ENCODE measurements at regions not wholly inside any gene's neighbourhood (a gene's known extent, or its start where the extent isn't known, plus 50 kb on each side); places are given as distances from the start of the nearest gene placed in this dataset.

- no peaks in the 10 kb centered on the region for H3K4me1 ChIP-seq (ENCODE audit: control insufficient read depth, insufficient read depth, low read length)
- H3K9me3 ChIP-seq (ENCODE audit: control insufficient read depth, low read depth, low read length) = no peaks in the 10 kb centered on the region
- H3K27ac ChIP-seq (ENCODE audit: low read length) = no peak overlapping the region
- no peaks in the 10 kb centered on the region for H3K36me3 ChIP-seq (ENCODE audit: control insufficient read depth, insufficient read depth, low read length)
- no peak overlapping the region for H3K4me3 ChIP-seq (ENCODE audit: low read length)
- no CpG with 5 or more reads among the region's 4 CpGs for WGBS (ENCODE audit: insufficient coverage, low lambda C conversion rate)
- DNase-seq = no peak
- peaks cover 6% of the 10 kb centered on the region for H3K27me3 ChIP-seq (ENCODE audit: control insufficient read depth, insufficient read depth, low read length)
These were observed 127.4 kb upstream of the CADM1 start for GRCh38 chr11:115631609-115632008.

GRCh38 chr11:115630214-115630613 lies 126.0 kb upstream of the CADM1 start:
- DNase-seq = no peak
- H3K9me3 ChIP-seq (ENCODE audit: control insufficient read depth, low read depth, low read length) = no peaks in the 10 kb centered on the region
- no peaks in the 10 kb centered on the region for H3K4me1 ChIP-seq (ENCODE audit: control insufficient read depth, insufficient read depth, low read length)
- H3K27ac ChIP-seq (ENCODE audit: low read length) = no peak overlapping the region
- WGBS (ENCODE audit: insufficient coverage, low lambda C conversion rate) = no CpG with 5 or more reads among the region's 8 CpGs
- H3K4me3 ChIP-seq (ENCODE audit: low read length) = no peak overlapping the region
- H3K27me3 ChIP-seq (ENCODE audit: control insufficient read depth, insufficient read depth, low read length) = peaks cover 8% of the 10 kb centered on the region
- H3K36me3 ChIP-seq (ENCODE audit: control insufficient read depth, insufficient read depth, low read length) = no peaks in the 10 kb centered on the region

- Histone ChIP-seq H3K27me3 (ENCODE audit: control insufficient read depth, insufficient read depth, low read length) (peaks cover 11% of the 10 kb centered on the region), H3K9me3 (ENCODE audit: control insufficient read depth, low read depth, low read length) (no peaks in the 10 kb centered on the region), H3K27ac (ENCODE audit: low read length) (no peak overlapping the region), H3K4me3 (ENCODE audit: low read length) (no peak overlapping the region), H3K36me3 (ENCODE audit: control insufficient read depth, insufficient read depth, low read length) (no peaks in the 10 kb centered on the region), H3K4me1 (ENCODE audit: control insufficient read depth, insufficient read depth, low read length) (no peaks in the 10 kb centered on the region)
- 50% methylated on average over 1 of the region's 5 CpGs for WGBS (ENCODE audit: insufficient coverage, low lambda C conversion rate)
- DNase-seq = no peak
These were observed 125.3 kb upstream of the CADM1 start for GRCh38 chr11:115629456-115630015.

GRCh38 chr11:115627666-115628460 lies 123.6 kb upstream of the CADM1 start:
- Histone ChIP-seq H3K27ac (ENCODE audit: low read length) (no peak overlapping the region), H3K36me3 (ENCODE audit: control insufficient read depth, insufficient read depth, low read length) (no peaks in the 10 kb centered on the region), H3K4me3 (ENCODE audit: low read length) (no peak overlapping the region), H3K9me3 (ENCODE audit: control insufficient read depth, low read depth, low read length) (no peaks in the 10 kb centered on the region), H3K4me1 (ENCODE audit: control insufficient read depth, insufficient read depth, low read length) (no peaks in the 10 kb centered on the region), H3K27me3 (ENCODE audit: control insufficient read depth, insufficient read depth, low read length) (peaks cover 11% of the 10 kb centered on the region)
- 100% methylated on average over 1 of the region's 13 CpGs for WGBS (ENCODE audit: insufficient coverage, low lambda C conversion rate)
- no peak for DNase-seq

GRCh38 chr11:115627071-115627470 lies 122.9 kb upstream of the CADM1 start:
- no peak for DNase-seq
- no peaks in the 10 kb centered on the region for H3K36me3 ChIP-seq (ENCODE audit: control insufficient read depth, insufficient read depth, low read length)
- no peak overlapping the region for H3K4me3 ChIP-seq (ENCODE audit: low read length)
- peaks cover 15% of the 10 kb centered on the region for H3K27me3 ChIP-seq (ENCODE audit: control insufficient read depth, insufficient read depth, low read length)
- H3K27ac ChIP-seq (ENCODE audit: low read length) = no peak overlapping the region
- no peaks in the 10 kb centered on the region for H3K9me3 ChIP-seq (ENCODE audit: control insufficient read depth, low read depth, low read length)
- H3K4me1 ChIP-seq (ENCODE audit: control insufficient read depth, insufficient read depth, low read length) = no peaks in the 10 kb centered on the region
- WGBS (ENCODE audit: insufficient coverage, low lambda C conversion rate) = no CpG with 5 or more reads among the region's 3 CpGs

- no peak for DNase-seq
- WGBS (ENCODE audit: insufficient coverage, low lambda C conversion rate) = 100% methylated on average over 1 of the region's 2 CpGs
These were observed 122.2 kb upstream of the CADM1 start for GRCh38 chr11:115626414-115626813.

GRCh38 chr11:115625502-115625901 lies 121.3 kb upstream of the CADM1 start:
- no peaks in the 10 kb centered on the region for H3K4me1 ChIP-seq (ENCODE audit: control insufficient read depth, insufficient read depth, low read length)
- H3K27me3 ChIP-seq (ENCODE audit: control insufficient read depth, insufficient read depth, low read length) = peaks cover 14% of the 10 kb centered on the region
- H3K36me3 ChIP-seq (ENCODE audit: control insufficient read depth, insufficient read depth, low read length) = no peaks in the 10 kb centered on the region
- H3K27ac ChIP-seq (ENCODE audit: low read length) = no peak overlapping the region
- H3K4me3 ChIP-seq (ENCODE audit: low read length) = no peak overlapping the region
- H3K9me3 ChIP-seq (ENCODE audit: control insufficient read depth, low read depth, low read length) = no peaks in the 10 kb centered on the region
- 67% methylated on average over 1 of the region's 5 CpGs for whole genome bisulfite sequencing (ENCODE audit: insufficient coverage, low lambda C conversion rate)
- DNase-seq = no peak

More at GRCh38 chr11:115626414-115626813, 122.2 kb upstream of the CADM1 start:
- Histone ChIP-seq H3K36me3 (ENCODE audit: control insufficient read depth, insufficient read depth, low read length) (no peaks in the 10 kb centered on the region), H3K27me3 (ENCODE audit: control insufficient read depth, insufficient read depth, low read length) (peaks cover 14% of the 10 kb centered on the region), H3K4me3 (ENCODE audit: low read length) (no peak overlapping the region), H3K27ac (ENCODE audit: low read length) (no peak overlapping the region), H3K4me1 (ENCODE audit: control insufficient read depth, insufficient read depth, low read length) (no peaks in the 10 kb centered on the region), H3K9me3 (ENCODE audit: control insufficient read depth, low read depth, low read length) (no peaks in the 10 kb centered on the region)

- no peaks in the 10 kb centered on the region for H3K9me3 ChIP-seq (ENCODE audit: control insufficient read depth, low read depth, low read length)
- no peaks in the 10 kb centered on the region for H3K4me1 ChIP-seq (ENCODE audit: control insufficient read depth, insufficient read depth, low read length)
- no peak overlapping the region for H3K4me3 ChIP-seq (ENCODE audit: low read length)
- no peaks in the 10 kb centered on the region for H3K36me3 ChIP-seq (ENCODE audit: control insufficient read depth, insufficient read depth, low read length)
- no CpG with 5 or more reads among the region's 7 CpGs for WGBS (ENCODE audit: insufficient coverage, low lambda C conversion rate)
- no peak overlapping the region for H3K27ac ChIP-seq (ENCODE audit: low read length)
- peaks cover 10% of the 10 kb centered on the region for H3K27me3 ChIP-seq (ENCODE audit: control insufficient read depth, insufficient read depth, low read length)
- DNase-seq = no peak
These were observed 119.8 kb upstream of the CADM1 start for GRCh38 chr11:115624065-115624464.

- no peaks in the 10 kb centered on the region for H3K9me3 ChIP-seq (ENCODE audit: control insufficient read depth, low read depth, low read length)
- no CpG with 5 or more reads among the region's 9 CpGs for WGBS (ENCODE audit: insufficient coverage, low lambda C conversion rate)
- no peak overlapping the region for H3K4me3 ChIP-seq (ENCODE audit: low read length)
- H3K36me3 ChIP-seq (ENCODE audit: control insufficient read depth, insufficient read depth, low read length) = no peaks in the 10 kb centered on the region
- peaks cover 10% of the 10 kb centered on the region for H3K27me3 ChIP-seq (ENCODE audit: control insufficient read depth, insufficient read depth, low read length)
- peak; percentile 49 to 53 for DNase-seq
- no peaks in the 10 kb centered on the region for H3K4me1 ChIP-seq (ENCODE audit: control insufficient read depth, insufficient read depth, low read length)
- H3K27ac ChIP-seq (ENCODE audit: low read length) = no peak overlapping the region
These were observed 118.8 kb upstream of the CADM1 start for GRCh38 chr11:115623021-115623451.

GRCh38 chr11:115618428-115618827 lies 114.2 kb upstream of the CADM1 start:
- DNase-seq = no peak
- Histone ChIP-seq H3K4me3 (ENCODE audit: low read length) (no peak overlapping the region), H3K36me3 (ENCODE audit: control insufficient read depth, insufficient read depth, low read length) (no peaks in the 10 kb centered on the region), H3K9me3 (ENCODE audit: control insufficient read depth, low read depth, low read length) (no peaks in the 10 kb centered on the region), H3K27me3 (ENCODE audit: control insufficient read depth, insufficient read depth, low read length) (peaks cover 5% of the 10 kb centered on the region), H3K27ac (ENCODE audit: low read length) (no peak overlapping the region), H3K4me1 (ENCODE audit: control insufficient read depth, insufficient read depth, low read length) (no peaks in the 10 kb centered on the region)

- Histone ChIP-seq H3K4me1 (ENCODE audit: control insufficient read depth, insufficient read depth, low read length) (no peaks in the 10 kb centered on the region), H3K9me3 (ENCODE audit: control insufficient read depth, low read depth, low read length) (no peaks in the 10 kb centered on the region), H3K27me3 (ENCODE audit: control insufficient read depth, insufficient read depth, low read length) (peaks cover 5% of the 10 kb centered on the region), H3K36me3 (ENCODE audit: control insufficient read depth, insufficient read depth, low read length) (no peaks in the 10 kb centered on the region), H3K4me3 (ENCODE audit: low read length) (no peak overlapping the region), H3K27ac (ENCODE audit: low read length) (no peak overlapping the region)
- no CpG with 5 or more reads among the region's 2 CpGs for WGBS (ENCODE audit: insufficient coverage, low lambda C conversion rate)
- no peak for DNase-seq
These were observed 113.6 kb upstream of the CADM1 start for GRCh38 chr11:115617767-115618166.

Measured in large intestine (tissue), 3 donors.